ENCODE measurements at regions not wholly inside any gene's neighbourhood (a gene's known extent, or its start where the extent isn't known, plus 50 kb on each side); places are given as distances from the start of the nearest gene placed in this dataset.

DNA sequence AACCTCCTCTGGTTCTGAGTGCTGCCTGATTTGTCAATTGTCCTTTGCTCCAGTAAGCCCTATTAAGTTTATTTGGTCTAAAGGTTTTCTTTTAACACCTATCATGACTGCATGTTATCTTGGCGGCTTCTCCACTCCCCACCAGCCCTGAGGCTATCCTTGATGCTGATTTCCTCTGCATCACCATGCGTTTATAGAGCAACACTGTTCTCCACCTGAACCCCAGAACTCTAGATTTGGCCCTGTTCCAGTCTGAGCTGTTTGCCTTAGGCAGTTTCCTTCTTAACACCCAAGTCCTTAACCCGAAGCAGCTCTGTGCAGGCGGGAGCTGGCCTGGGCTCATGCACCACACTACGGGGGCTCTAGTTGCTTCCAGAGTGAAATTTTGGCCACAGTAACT, 98.2 kb upstream of the NPAS2 start:
- TF ChIP-seq, protein P1, sequence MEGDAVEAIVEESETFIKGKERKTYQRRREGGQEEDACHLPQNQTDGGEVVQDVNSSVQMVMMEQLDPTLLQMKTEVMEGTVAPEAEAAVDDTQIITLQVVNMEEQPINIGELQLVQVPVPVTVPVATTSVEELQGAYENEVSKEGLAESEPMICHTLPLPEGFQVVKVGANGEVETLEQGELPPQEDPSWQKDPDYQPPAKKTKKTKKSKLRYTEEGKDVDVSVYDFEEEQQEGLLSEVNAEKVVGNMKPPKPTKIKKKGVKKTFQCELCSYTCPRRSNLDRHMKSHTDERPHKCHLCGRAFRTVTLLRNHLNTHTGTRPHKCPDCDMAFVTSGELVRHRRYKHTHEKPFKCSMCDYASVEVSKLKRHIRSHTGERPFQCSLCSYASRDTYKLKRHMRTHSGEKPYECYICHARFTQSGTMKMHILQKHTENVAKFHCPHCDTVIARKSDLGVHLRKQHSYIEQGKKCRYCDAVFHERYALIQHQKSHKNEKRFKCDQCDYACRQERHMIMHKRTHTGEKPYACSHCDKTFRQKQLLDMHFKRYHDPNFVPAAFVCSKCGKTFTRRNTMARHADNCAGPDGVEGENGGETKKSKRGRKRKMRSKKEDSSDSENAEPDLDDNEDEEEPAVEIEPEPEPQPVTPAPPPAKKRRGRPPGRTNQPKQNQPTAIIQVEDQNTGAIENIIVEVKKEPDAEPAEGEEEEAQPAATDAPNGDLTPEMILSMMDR (IDR thresholded peaks at IDR 0.05; ENCODE audit: insufficient read depth, low read depth, low read length) = no peak
- TF ChIP-seq EZH2 (IDR thresholded peaks at IDR 0.05; ENCODE audit: insufficient read depth, low read length) = no peak
